ENCODE measurements at regions not wholly inside any gene's neighbourhood (a gene's known extent, or its start where the extent isn't known, plus 50 kb on each side); places are given as distances from the start of the nearest gene placed in this dataset.

GRCh38 chr1:208665936-208666335, 421.8 kb upstream of the PLXNA2 start:
- no peak for TF ChIP-seq CTCF (IDR thresholded peaks at IDR 0.05)
- TF ChIP-seq POLR2A (IDR thresholded peaks at IDR 0.05): no peak
- TF ChIP-seq EP300 (IDR thresholded peaks at IDR 0.05): no peak
